ENCODE measurements at regions not wholly inside any gene's neighbourhood (a gene's known extent, or its start where the extent isn't known, plus 50 kb on each side); places are given as distances from the start of the nearest gene placed in this dataset.
"Not testable (repeated sequence)": the region's sequence is repeated elsewhere in the genome, so short reads cannot be mapped to it uniquely, and the experiment has no call there.

DNA sequence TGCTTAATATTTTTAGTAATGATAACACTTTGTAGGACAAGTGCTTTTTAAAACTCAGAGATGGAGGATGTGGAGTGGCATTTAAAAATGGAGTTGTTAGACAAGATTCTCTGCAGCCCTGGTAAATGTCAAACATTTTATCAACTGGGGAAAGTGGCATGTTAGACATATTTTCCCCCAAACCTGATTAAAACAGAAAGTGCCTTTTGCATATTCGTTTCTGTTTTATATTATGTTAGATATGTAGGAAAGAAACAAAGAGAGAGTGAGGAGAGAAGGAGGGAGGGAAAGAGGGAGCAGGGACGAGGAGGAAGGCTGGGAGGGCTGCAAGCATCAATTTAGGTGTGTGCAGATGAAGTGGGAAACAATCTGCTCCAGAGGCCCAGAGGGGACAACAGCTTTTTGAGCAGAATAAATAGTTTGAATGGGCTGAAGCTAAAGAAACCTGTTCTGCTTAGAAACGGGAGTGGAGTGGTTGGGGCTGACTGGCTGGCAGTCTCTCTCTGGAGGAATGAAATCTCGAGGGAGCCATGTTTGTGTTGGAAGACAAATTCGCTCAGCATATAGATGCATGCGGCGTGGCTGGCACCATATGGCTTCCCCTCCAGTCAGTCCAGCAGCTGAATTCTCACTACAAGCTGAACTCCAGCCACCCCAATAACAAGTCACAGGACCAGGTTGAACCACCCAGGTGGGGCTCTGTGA is 502.2 kb downstream of the AJAP1 start:
- DNase-seq = no peak

DNA sequence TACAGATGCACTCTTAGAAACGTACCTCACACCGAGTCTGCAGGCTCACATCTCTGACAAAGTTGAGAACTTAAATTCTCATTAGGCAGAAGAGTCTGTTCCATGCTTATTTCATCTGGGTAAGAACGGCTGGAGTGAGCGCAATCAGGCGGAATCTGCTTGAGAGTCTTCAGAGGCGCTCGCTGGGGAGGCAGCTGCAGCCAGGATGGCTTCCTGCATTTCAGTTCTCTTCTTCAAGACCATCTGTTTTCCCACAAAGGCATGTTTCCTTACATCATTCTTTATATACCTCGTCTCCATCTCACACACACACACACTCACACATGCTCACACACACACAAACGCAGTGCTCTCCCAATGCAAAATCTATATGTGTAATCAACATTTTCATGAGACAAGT is 497.1 kb downstream of the AJAP1 start:
- DNase-seq = no peak

DNA sequence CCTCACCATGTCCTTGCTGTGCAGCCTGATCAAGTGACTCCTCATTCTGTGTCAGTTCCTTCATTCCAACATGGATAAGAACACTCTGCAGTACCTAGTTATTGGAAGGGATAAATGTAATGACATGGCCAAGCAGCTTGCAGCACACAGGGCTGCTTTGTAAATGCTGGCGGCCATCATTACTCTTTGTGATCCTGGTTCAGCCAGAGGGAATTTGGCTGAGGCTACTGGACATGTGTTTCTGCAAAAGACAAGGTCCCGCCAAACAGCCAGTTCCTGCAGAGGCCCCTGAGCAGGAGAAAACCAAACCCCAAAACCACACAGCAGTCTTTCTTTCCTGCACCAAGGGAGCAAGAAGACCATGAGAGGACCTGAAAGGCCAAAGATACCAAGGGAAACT is 495.8 kb downstream of the AJAP1 start:
- DNase-seq = no peak

DNA sequence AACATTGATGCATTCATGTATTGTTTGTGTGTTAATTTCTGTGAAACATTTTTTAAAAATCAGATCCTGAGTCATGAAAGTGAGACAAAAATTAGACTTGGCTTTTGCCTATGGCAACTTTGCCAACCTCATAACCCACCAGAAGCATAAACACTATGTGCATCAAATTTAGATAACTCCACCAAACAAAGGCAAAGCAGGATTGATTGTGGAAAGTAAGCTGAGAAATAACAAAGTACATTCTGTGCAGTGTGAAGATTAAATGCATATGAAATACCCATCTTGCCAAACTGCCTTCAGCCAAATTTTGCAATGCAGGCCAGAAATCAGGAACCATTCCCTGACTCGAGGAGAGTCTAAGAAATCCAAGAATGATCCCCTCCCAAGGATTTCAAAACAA is 493.4 kb downstream of the AJAP1 start:
- no peak for DNase-seq

DNA sequence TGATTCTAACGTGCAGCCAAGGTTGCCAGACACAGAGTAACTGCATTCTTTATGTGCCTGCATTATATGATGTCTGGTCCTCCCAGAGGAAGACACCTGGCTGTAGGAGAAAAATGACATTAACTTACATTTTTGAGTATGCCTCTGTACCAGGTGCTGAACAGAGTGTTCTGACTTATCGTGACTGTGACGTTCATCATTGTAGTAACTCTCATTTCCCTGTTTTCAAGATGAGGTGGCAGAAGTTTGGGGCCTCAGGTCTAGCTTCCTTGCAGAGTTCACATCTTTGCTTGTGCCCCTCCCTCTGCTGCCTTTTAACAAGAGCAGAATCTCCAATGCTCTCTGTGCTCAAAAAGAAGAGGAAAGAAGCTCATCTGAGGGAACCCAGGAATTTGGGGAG is 488.0 kb downstream of the AJAP1 start:
- no peak for DNase-seq

DNA sequence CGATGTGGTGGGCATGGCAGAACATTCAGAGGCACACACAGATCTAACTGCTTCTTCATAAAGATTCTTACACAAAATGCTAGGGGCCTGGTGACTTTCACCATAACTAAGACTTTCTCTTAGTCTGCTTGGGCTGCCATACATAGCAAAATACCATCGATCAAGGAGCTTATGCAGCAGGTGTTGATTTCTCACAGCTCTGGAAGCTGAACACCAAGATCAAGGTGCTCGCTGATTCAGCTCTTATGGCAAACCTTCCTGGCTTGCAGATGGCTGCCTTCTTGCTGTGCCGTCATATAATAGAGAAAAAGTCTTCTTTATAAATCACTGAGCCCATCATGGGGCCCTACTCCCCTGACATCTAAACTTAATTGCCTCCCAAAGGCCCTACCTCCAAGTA is 487.3 kb downstream of the AJAP1 start:
- no peak for DNase-seq

DNA sequence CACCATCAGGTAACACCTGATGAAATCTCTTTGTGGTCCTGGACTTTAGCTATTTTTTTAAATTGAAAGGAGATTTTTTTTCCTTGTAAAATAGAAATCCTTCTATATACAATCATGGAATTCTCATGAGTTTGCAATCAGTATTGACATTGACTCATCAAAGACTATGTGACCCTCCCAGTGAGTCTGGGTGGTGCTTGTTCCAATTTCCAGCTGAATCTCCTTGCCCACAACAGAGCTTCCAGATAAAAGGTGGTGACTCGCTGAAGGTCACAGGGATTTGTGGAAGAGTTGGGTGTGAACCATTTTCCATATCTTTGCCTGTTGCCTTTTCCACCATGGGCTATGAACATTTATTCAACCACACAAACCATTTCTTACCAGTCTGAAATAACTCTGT is 486.6 kb downstream of the AJAP1 start:
- no peak for DNase-seq

DNA sequence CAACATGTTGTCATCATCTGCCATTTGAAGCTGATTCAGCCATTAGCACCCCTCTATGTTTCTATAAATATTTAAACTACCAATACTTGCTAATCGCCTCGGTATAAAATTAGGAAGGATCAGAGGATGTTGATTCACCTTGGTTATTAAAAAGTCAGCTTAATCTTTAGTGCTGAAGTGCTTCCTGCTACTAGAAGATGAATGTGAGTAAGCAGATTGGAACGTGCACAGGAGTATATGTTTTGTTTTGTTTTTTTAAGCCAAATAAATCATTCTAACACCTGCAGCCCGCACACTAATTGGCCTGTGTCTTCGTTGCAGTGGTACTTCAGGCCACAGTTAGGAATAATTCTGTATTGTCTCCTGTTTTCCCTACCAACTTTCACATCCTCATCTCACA is 485.7 kb downstream of the AJAP1 start:
- no peak for DNase-seq

DNA sequence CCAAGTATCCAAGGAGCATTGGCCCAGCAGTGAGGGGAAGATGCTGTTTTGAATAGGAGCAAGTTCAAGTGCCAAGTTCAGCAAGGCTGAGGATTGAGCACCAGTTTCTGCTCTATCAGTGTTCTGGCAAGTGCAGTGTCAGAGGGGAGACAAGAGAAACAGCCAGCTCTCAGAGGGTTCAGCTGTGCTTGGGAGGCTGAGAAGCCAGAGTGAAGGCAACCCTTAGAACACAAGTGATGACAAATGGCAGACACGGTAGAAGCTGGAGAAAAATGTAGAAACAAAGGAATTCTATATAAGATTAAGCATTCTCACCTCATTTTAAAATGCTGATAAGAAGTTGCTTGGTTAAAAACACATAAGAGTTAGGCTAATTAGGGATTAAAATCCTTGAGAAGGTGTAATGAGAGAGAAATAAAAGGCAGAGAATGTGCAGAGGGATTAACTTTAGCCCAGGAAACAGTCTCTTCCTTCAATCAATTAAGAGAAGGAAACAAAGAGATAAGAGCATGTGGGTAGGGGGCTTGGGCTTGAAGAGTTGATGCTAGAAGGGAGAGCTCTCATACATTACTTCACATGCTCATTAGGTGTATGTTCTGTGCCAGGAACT is 475.4 kb downstream of the AJAP1 start:
- no peak for DNase-seq

DNA sequence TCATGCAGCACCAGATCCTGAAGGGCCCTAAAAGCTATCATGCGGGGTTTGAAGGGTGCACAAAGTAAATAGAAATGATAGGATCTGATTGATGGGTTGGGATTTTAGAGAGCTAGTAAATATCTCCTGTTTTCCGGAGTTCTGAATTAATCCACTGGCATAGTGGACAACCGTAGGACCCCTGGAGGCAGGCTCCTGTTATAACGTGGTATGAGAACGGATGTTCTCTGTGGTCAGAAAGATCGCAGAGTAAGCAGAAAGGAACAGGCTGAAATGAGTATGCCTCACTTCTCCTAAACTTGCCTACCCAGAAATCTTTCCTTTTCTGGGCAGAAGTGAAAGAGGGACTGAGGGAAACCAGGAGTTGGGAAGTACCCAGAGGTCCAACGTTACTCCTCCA is 470.8 kb downstream of the AJAP1 start:
- no peak for DNase-seq

DNA sequence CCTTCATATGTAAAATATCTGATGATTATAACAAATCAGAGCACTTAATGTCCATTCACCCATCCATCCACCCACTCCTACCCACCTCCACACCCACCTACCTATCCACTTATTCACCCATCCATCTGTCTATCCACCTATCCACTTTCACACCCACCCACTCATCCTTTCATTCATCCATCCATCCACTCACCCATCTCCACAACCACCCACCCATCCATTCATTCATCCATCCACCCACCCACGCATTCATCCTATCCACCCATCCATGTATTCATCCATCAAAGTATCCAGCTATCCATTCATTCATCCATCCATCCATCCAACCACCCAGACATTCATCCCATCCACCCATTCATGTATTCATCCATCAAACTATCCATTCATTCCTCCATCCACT is 466.1 kb downstream of the AJAP1 start:
- DNase-seq = no peak

DNA sequence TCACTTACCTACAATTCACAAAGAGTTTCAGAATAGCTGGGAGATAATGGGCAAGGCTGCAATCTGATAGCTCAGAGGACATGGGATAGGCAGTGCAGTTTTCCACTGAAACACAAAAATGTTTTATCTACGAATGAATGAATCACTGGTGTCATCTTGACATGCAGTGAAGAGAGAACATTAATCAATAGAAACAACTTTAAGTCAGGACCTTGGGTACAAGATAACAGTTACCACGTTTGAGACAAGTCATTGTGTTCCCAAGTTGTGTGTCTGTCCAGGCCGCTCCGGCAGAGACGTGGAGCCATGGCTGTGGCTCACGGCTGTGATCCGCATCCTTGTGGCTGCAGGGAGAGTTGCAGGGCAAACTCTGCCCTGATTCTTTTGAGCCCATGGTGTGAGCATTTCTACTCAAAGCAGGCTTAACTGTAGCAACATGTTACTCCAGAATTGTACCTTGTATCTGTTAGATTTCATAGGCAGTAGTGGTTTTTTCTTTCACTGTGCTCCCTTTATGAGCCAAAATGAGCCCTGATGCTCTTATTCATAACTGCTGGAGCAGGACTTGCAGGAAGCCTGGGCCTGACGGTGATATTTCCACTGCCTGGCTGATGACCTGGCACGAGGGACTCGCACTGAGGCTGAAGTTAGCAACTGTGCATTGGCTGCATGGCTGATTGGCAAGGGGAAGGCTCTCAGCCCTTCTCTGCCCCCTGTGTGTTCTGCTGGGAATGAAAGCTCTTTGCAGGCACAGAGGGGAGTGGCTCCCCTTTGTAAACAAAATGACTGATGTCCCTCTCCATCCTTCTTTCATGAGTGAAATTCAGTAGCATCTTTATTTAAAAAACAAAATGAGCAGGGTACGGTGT is 465.2 kb downstream of the AJAP1 start:
- no peak for DNase-seq

DNA sequence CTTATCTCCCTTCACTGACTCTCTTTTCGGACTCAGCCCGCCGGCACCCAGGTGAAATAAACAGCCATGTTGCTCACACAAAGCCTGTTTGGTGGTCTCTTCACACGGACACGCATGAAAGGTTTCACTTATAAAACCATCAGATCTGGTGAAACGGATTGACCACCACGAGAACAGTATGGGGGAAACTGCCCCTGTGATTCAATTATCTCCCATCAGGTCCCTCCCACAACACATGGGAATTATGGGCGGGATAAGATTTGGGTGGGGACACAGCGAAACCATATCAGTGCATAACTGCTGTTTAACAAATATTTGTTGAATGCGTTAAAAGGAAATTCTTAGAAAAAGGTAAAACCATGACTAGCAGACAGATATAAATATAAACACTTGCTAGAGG is 464.4 kb downstream of the AJAP1 start:
- not testable (repeated sequence) for DNase-seq

DNA sequence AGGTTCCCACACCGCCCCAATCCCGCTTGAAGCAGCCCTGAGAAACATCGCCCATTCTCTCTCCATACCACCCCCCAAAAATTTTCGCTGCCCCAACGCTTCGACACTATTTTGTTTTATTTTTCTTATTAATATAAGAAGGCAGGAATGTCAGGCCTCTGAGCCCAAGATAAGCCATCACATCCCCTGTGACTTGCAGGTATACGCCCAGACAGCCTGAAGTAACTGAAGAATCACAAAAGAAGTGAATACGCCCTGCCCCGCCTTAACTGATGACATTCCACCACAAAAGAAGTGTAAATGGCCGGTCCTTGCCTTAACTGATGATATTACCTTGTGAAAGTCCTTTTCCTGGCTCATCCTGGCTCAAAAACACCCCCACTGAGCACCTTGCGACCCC is 463.9 kb downstream of the AJAP1 start:
- DNase-seq = not testable (repeated sequence)

DNA sequence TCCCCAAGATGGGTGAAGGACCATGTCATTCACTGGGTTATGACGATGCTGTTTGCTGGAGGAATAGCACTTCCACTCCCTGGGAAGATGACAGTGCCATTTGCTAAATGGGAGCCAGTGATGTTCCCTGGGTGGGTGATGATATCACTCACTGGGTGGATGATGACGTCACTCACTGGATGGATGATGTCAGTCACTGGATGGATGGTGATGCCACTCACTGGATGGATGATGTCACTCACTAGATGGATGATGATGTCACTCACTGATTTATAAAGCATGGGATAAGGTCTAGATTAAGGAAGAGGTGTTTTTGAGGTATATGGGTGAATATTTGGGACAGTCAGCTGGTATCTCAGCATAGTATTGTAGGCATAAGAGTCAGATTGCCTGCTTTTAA is 457.2 kb downstream of the AJAP1 start:
- DNase-seq = no peak

DNA sequence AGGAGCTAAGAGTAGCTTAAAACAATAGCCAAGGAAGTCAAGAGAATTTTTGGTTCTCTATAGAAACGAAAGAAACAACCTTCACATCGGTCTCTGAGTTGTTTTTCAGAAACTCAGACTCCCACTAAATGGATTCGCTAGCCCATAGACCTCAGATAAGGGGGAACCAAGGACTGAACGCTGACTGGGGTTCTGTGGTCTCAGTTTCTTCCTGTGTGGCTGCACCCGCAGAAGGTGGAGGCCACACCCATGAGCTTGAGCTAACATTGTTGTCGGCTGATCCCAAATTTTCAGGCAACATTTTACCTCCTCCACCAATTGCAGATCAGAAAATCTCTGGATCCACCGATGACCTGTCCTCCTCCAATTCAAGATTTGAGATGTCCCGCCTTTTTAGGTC is 456.1 kb downstream of the AJAP1 start:
- no peak for DNase-seq

DNA sequence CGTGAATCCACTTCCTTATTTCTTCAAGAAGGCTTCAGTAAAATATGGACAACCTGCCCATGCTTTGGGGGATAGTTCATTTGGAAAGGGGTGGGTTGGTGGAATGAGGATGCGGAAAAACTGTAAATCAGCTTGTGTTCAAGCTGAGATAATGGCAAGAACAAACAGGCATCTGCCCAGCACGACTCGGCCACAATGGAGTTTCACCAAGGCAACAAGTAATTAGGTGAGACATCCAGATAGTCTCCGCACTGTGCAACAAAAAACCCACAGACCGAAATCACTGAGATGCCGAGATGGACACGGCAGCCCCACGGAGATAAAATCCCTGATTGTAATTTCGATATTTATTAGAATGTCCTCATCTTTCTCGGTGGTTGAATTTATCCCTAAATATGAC is 455.2 kb downstream of the AJAP1 start:
- DNase-seq = no peak

DNA sequence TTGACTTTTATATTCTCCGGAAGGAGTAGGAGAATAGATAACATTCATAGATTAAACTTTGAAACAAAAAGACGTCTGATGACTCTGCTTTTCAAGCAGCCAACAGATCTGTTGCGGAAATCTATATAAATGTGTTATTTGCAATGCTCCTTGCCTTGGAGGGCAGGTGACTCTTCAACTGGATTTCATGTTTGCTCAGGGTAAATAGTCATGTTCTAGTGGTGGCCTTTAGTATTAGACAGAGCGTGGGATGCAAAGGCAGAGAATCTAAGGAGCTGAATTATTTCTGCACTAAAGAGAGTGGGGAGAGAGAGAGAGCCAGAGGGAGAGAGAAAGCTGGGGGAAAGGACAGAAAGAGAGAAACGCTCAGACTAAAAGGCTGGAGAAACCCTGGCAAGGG is 454.3 kb downstream of the AJAP1 start:
- no peak for DNase-seq

DNA sequence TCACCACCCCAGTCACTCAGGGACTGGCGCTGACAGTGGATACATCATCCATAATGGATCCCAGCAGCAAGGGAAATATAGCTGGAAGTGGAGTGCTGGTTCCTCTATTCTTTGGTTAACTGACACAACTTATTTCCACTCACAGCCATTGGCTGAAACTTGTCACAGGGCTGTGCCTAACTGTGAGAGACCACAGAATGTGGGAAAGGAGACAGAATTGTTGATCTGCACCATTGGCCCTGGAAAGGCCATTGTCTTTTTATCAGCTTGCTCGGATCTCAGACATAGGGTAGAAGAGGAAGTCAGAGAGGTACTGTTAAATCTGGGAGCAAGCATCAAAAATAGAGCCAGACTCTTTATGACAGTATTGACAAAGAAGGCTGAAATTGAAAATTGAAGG is 451.3 kb downstream of the AJAP1 start:
- DNase-seq = no peak

DNA sequence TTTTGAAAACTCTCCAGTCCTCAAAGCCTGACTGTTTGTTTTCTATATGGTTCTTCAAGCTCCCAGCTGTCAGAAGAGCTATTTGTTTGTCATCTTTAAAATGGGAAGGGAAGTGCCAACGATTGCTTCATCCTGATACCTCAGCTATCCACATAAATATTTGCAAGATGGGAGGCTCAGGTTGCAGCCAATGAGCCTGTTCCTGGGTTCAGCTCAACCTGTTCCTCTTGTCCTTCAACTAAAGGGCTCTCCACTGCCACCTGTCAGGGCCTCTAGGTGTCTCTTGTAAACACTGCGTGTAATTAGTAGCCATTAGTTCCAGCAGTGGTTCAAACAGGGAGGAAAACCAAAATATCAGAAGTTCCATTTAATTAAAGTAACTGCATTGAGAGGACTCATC is 445.1 kb downstream of the AJAP1 start:
- no peak for DNase-seq

DNA sequence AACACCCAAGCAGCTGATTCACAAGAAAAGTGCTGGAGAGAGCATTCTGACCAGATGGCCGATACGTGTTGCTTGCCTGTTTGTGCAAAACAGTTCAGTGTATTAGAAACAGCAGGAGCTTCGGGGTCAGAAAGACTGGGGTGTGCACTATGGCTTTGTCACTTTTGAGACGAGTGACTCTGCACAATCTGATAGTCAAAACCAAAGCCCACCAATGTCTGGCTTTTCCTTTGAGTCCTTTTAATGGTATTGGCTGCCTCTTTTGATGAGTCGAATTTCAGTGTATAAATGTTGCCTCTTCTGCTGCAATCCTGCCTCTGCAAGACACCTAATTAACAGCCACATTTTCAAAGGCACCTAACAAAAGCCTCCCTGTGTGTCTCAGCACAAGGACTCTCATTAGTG is 444.6 kb downstream of the AJAP1 start:
- no peak for DNase-seq

DNA sequence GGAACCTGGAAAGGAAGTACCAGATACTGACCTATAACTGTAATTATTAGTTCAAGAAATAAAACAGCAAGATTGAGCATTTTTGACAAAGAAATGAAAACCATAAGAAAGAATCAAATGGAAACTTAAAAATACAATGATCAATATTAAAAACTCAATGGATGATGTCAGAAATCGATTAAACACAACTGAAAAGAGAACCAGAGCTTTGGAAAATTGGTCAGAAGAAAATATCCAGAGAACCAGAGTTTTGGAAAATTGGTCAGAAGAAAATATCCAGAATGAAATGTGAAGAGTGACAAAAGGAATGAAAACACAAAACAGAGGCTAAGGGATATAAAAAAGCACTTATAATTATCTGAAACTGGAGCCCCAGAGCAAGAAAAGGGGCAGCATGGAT is 438.6 kb downstream of the AJAP1 start:
- DNase-seq = no peak

DNA sequence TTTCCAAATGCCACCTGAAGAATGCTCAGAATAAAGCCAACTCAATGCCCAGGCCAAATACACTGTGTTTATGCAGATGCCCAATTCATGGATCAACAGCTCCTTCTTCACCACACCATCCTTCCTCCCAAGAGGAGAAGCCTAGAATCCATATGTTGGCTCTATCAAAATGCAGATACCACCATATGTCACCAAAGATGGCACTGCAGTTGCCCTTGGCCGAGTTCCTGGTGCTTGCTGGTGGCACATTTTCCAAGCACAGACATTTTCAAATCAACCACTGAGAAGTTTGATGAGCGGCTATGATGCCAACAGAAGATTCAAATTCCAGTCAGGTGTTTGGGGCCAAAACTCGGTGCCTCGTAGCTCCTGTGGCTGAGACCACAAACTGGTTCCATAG is 430.3 kb downstream of the AJAP1 start:
- no peak for DNase-seq

DNA sequence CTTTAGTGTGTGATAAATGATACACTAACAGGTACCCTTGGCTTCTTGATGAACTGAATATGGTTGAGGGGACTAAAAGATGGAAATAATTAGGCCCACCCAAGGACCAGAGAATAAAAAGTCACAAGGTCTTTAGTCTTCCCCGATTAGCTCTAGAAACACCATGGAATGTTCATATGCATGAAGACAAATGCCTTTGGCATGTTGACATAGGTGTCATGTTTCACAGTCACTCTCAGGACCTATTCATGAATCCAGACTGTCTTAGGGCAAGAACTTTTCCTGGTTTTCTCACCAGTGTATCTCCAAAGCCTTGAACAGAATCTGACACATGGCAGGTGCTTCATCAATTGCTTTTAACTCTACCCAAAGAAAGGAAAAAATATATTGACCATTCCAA is 412.8 kb downstream of the AJAP1 start:
- DNase-seq = no peak

All from CD4-positive, alpha-beta T cell treated with Interferon gamma for 1 hour (primary cell).